Stimulated activated CD8-positive, alpha-beta memory T cell treated with anti-CD3 and anti-CD28 coated beads, Interleukin-7, amount 100 ng/mL, for 24 hours (primary cell): ENCODE measurements at regions not wholly inside any gene's neighbourhood (a gene's known extent, or its start where the extent isn't known, plus 50 kb on each side); places are given as distances from the start of the nearest gene placed in this dataset.
"Not testable (repeated sequence)": the region's sequence is repeated elsewhere in the genome, so short reads cannot be mapped to it uniquely, and the experiment has no call there.

Experiments used
- DNase-seq: peaks from one replicate; pipeline ENCODE4 v3.0.0-alpha.2; 2020; ENCODE audit warnings: low read depth

- DNase-seq, result no peak
Measured at GRCh38 chr2:82954868-82955267, 1504.2 kb downstream of the SUCLG1 start.

GRCh38 chr2:82939211-82939610, 1519.9 kb downstream of the SUCLG1 start:
- DNase-seq, result no peak

DNA sequence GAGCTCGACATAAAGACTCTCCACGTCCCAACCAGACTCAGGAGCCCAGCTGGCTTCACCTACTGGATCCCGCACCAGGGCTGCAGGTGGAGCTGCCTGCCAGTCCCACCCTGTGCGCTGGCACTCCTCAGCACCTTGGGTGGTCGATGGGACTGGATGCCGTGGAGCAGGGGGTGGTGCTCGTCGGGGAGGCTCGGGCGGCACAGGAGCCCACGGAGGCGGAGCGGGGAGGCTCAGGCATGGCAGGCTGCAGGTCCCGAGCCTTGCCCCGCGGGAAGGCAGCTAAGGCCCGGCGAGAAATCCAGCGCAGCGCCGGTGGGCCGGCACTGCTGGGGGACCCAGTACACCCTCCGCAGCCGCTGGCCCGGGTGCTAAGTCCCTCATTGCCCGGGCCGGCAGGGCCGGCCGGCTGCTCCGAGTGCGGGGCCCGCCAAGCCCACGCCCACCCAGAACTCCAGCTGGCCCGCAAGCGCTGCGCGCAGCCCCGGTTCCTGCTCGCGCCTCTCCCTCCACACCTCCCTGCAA, 1520.7 kb downstream of the SUCLG1 start:
- DNase-seq, result not testable (repeated sequence)

DNA sequence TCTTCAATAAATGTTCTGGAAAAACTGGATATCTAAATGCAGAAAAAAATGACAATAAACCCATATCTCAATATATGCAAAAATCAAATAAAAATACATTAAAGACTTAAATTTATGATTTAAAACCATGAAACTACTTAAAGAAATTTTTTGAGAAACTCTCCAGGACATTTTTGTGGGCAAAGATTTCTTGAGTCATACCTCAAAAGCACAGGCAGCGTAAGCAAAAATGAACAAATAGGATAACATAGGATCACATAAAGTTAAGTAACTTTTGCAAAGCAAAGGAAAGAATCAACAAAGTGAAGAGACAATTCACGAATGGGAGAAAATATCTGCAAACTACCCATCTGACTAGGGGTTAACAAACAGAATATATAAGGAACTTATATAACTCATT, 1545.5 kb downstream of the SUCLG1 start:
- DNase-seq, result no peak

DNA sequence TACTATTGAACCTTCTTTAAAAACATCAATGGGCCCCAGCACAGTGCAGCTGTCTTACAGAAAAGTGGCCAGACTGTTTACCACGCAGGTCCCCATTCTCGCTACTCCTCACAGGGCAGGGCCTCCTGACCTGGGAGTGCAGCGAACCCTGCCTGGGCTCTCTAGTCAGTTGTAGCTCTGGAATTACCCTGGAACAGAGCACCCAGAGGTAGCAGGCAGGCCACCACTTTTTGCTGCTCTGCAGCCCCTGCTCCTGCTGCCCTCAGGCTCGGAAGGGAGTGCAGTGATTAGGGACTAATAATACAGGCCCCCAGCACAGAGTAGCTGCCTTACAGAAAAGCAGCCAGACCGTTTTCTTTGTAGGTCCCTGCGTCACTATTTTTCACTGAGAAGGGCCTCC, 1563.0 kb downstream of the SUCLG1 start:
- no peak for DNase-seq

DNA sequence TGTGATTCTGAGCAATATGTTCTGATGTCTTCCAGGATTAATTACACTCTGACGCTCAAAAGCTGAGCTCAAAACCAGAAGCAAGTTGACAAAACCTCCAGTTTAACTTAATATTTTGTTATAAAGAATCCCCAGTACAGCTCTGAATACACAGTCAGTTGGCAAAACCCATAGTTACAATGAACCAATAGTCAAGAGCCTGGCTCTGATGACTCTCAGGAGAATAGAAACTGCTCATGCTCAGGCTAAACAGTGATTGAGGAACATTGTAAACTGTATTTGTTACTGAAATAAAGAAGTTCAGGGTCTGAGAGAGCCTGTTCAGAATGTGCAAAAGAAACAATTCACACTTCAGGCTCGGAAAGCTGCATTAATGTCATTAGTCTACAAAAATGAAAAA, 1565.9 kb downstream of the SUCLG1 start:
- no peak for DNase-seq

DNA sequence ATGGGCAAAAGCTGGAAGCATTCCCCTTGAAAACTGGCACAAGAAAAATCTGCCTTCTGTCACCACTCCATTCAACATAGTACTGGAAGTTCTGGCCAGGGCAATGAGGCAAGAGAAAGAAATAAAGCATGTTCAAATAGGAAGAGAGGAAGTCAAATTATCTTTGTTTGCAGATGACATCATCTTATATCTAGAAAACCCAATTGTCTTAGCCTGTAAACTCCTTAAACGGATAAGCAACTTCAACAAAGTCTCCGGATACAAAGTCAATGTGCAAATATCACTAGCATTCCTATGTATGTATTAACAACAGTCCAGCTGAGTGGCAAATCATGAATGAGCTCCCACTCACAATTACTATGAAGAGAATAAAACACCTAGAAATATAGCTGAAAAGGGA, 1579.3 kb downstream of the SUCLG1 start:
- no peak for DNase-seq

DNA sequence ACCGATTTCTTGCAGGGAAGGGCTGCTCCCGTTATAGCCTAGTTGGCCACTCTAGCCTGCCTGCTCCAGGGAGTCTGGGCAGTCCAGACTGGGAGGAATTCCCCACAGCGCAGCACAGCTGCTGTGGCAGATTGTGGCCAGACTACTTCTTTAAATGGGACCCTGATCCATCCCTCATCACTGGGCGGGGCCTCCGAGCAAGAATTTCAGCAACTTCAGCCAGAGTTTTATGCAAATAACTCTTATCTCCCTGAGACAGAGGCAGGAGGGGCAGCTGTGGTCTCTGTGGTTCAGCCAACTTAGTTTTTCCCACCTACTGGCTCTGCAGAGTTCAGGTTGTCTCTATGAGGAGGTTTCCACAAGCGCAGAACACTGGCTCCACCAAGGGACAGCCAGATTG, 1583.2 kb downstream of the SUCLG1 start:
- no peak for DNase-seq

GRCh38 chr2:82857967-82858366, 1601.1 kb downstream of the SUCLG1 start:
- DNase-seq, result no peak

GRCh38 chr2:82853299-82853698, 1605.8 kb downstream of the SUCLG1 start:
- no peak for DNase-seq

DNA sequence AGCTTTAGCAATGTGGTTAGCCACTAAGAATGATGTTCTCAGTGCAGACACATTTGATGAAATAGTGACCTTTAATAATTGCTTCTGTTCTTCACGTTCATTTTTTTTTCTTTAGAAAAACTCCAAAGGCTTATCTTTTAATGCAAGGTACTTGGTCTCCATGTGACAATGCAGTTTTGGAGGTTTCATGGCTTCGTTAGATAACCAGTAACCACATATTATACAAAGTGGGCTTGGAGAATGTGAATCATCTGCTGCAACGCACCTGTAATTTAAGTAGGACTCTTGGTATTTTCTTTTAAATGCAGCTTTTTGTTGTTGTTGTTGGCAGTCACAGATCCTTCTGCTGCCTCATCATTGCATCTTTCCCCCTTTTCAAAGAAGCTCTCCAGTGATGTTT, 1606.3 kb downstream of the SUCLG1 start:
- DNase-seq, result no peak

GRCh38 chr2:82848285-82848684, 1610.8 kb downstream of the SUCLG1 start:
- DNase-seq, result no peak

- DNase-seq, result no peak
Measured at GRCh38 chr2:82839036-82839435, 1620.0 kb downstream of the SUCLG1 start.

DNA sequence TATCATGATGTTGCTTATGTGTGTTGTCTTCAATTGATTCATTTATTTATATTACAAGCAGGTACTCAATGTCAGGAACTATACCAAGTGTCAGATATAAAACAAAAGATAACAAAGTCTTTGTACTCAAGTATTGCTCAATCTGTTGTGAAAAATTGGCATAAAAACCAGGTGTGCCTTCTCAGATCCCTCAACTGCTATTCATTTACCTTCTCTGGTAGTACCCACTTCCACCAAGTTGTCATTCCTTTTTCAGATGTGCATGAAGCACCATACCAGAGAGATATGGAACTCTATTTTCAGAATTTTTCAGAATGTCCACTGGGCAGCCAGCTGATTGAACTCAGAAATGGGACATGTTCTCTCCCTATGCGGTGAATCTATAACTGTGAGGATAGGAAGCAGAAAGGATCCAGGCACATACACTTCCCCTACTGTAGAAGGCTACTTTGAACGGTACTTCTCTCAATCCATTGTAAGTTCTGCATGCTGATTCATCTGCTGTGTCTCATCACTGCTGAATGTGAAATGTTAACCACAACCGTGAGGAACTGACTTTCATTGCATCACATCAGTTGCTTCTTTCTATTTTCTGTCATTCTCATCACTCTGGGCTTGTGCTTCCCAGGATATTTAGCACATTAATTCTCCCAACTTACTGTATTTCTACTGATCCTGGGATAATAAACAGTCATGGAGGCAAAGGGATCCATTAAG, 1621.3 kb downstream of the SUCLG1 start:
- no peak for DNase-seq

DNA sequence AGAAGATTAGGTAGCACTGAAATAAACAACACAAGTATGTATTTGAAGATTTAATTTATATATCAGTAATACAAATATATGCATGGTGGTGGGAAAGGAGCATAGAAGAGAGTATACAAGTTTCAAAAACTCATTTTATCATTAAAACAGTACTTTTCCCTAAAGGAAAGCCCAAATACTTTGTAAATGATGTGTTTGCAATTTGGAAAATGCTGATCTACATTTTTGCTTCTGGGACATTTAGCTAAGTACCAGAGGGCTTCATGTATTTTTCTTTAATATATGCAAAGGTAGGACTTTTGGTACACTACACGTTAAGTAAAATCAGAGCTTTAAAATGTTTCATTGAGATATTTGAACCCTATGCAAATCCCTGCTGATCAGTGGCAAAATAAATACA, 1624.2 kb downstream of the SUCLG1 start:
- DNase-seq, result no peak

GRCh38 chr2:82827426-82827825, 1631.7 kb downstream of the SUCLG1 start:
- no peak for DNase-seq

DNA sequence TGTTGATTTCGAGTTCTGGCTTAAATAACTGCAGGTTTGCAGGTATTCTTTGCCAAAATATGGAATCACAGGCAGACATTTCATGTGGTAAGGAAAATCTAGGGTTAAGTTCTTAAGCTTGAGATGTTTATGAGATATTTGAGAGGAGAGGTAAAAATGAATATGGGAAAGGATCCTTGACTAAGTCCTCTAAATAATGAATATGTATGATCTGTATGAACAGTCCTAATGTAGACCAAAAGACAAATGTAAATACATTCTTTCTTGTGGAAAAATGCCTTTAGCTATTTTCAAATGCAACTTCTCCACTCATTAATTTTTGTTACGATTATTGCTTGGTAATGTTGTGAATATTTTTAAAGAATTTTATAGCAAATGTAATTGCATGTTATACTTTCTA, 1632.6 kb downstream of the SUCLG1 start:
- DNase-seq, result no peak

- no peak for DNase-seq
Measured at GRCh38 chr2:82825410-82826090, 1633.5 kb downstream of the SUCLG1 start.

GRCh38 chr2:82823892-82824291, 1635.2 kb downstream of the SUCLG1 start:
- DNase-seq, result no peak

GRCh38 chr2:82819951-82820350, 1639.1 kb downstream of the SUCLG1 start:
- no peak for DNase-seq

DNA sequence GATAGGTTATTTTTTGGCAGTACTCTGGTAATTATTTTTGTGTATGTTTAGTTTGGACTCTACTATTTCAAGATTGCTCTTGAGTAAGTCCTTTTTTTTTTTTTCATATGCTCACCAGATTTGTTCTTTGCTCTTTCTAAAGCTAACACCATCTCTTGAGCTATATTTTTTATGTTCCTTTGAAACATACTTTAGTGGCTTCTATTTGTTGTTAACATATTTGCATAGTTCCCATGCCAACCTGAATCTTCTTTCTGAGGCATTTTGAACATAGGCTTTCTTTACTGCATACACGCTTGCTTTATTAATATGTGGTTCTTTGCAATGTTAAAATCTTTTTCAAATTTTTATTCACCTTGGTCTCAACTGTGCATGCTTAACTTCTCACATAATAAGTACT, 1644.9 kb downstream of the SUCLG1 start:
- DNase-seq, result no peak

DNA sequence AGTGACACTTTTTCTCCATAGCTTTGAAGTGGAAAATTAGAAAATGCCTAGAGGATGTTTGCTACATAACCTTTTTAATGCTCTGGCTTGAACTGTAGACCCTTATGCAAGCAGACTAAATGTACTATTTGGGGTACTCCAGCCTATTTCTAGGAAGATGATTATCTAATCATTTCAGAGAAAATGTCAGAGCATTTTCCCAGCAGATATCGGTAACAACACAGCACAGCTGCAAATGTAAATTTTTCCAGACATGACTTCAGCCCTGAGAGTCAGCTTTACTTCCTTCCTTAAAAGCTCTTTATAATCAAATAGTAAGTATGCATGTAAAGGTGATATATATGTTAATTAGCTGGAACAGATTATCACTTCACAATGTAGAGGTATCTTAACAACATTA, 1647.1 kb downstream of the SUCLG1 start:
- DNase-seq, result no peak

- DNase-seq, result no peak
Measured at GRCh38 chr2:82803307-82803706, 1655.8 kb downstream of the SUCLG1 start.

- no peak for DNase-seq
Measured at GRCh38 chr2:82797469-82797868, 1661.6 kb downstream of the SUCLG1 start.
